Aorta (tissue), 5 donors: ENCODE measurements at regions not wholly inside any gene's neighbourhood (a gene's known extent, or its start where the extent isn't known, plus 50 kb on each side); places are given as distances from the start of the nearest gene placed in this dataset.
"Not testable (repeated sequence)": the region's sequence is repeated elsewhere in the genome, so short reads cannot be mapped to it uniquely, and the experiment has no call there.

ENCODE experiments used
- ATAC-seq: fragments of 200-7000 bp; cut with Tn5 transposase; one replicate; pipeline ENCODE4 v1.9.1; 2022; ENCODE audit warnings: moderate library complexity; ENCODE audit not compliant: low FRiP score
- DNase-seq, 2 donors: peaks; one replicate each; pipeline ENCODE4 v3.0.0-alpha.2; 2020
- H3K27ac ChIP-seq, 2 donors: one replicate each; pipeline ENCODE4 v1.5.1; 2013; ENCODE audit warnings: low read length in 2 of 2, mild to moderate bottlenecking in 2 of 2, moderate library complexity in 2 of 2, control low read depth in 1 of 2, inconsistent platforms in 1 of 2, low read depth in 1 of 2
- H3K27me3 ChIP-seq, 2 donors: one replicate each; pipeline ENCODE4 v1.6.1; 2013; ENCODE audit warnings: control low read depth in 1 of 2, low read length in 1 of 2, mild to moderate bottlenecking in 1 of 2, moderate library complexity in 1 of 2; ENCODE audit not compliant: insufficient read depth in 2 of 2, control insufficient read depth in 1 of 2
- H3K36me3 ChIP-seq, 2 donors: one replicate each; pipeline ENCODE4 v1.6.1; 2013; ENCODE audit warnings: control low read depth in 1 of 2, low read length in 1 of 2, mild to moderate bottlenecking in 1 of 2; ENCODE audit not compliant: insufficient read depth in 2 of 2, control insufficient read depth in 1 of 2
- H3K4me1 ChIP-seq, 2 donors: one replicate each; pipeline ENCODE4 v1.6.1; 2013; ENCODE audit warnings: low read length in 2 of 2, control low read depth in 1 of 2, mild to moderate bottlenecking in 1 of 2, moderate library complexity in 1 of 2; ENCODE audit not compliant: insufficient read depth in 2 of 2, control insufficient read depth in 1 of 2
- H3K4me3 ChIP-seq, 2 donors: one replicate each; pipeline ENCODE4 v1.5.1; 2013; ENCODE audit warnings: low read length in 2 of 2, control low read depth in 1 of 2, mild to moderate bottlenecking in 1 of 2
- H3K9me3 ChIP-seq: one replicate; pipeline ENCODE4 v1.6.1; 2013; ENCODE audit warnings: mild to moderate bottlenecking, low read length; ENCODE audit not compliant: control insufficient read depth
- WGBS, 2 donors: extraction: QIAGEN DNeasy Blood & Tissue Kit; methylation state at CpG; one replicate each; pipeline ENCODE4 v1.1.7; 2013; 5-methylcytosine and 5-hydroxymethylcytosine counted together
- intact Hi-C, 2 donors: fragments of 100-400 bp; cut with DNase I; formaldehyde crosslinking; loops; one replicate each; pipeline versions ENCODE4 v1.14.2 to v1.15.0; 2022
- donor health status: healthy with polysubstance abuse.
- donor health status: Bipolar disorder and iron deficiency.
- donor health status: DM: no; HTN: no; CAD: no.
- donor health status: DM: no; HTN: no; CAD: no.
- donor health status: DM: yes; HTN: yes; CAD: no.

- Histone ChIP-seq H3K9me3 (no peaks in the 10 kb centered on the region), H3K36me3 (no peaks in the 10 kb centered on the region), H3K27ac (no peak overlapping the region), H3K4me3 (no peak overlapping the region), H3K4me1 (no peaks in the 10 kb centered on the region), H3K27me3 (no peaks in the 10 kb centered on the region)
- intact Hi-C loops: no loop called here
- DNase-seq (no peak), ATAC-seq (no peak)
- 55 to 66% methylated on average over 5 of the region's 5 CpGs for WGBS, 2 donors
These were observed 313.9 kb upstream of the CTNNB1 start for GRCh38 chr3:40885430-40885829.

GRCh38 chr3:40886660-40887425 is 312.5 kb upstream of the CTNNB1 start:
- no peaks in the 10 kb centered on the region for H3K9me3 ChIP-seq
- H3K27me3 ChIP-seq: no peaks in the 10 kb centered on the region
- H3K4me3 ChIP-seq: no peak overlapping the region
- H3K27ac ChIP-seq: no peak overlapping the region
- ATAC-seq (no peak), DNase-seq (no peak)
- intact Hi-C loops: no loop called here
- no peaks in the 10 kb centered on the region for H3K36me3 ChIP-seq
- no peaks in the 10 kb centered on the region for H3K4me1 ChIP-seq
- WGBS, 2 donors: 68 to 80% methylated on average over 8 of the region's 8 CpGs

DNA sequence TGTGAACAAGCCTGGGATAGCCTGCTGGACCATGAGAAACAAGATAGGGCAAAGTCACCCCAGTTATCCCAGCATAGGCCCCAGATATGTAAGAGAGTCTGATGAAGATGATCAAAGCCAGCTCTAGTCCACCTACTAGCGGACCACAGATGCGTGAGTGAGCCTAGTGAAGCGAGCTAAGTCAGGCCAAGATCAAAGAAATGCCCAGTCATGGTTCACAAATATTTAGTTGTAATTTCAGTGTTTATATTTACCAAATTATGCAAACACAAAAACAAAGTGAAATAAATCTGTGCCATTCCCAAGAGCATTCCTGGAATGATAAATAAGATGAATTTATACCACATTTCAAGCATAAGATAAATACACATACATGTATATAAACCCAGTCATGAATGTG is 308.1 kb upstream of the CTNNB1 start:
- ATAC-seq: no peak
- no peaks in the 10 kb centered on the region for H3K27me3 ChIP-seq
- intact Hi-C loops: no loop called here
- 98 to 100% methylated on average over 3 of the region's 3 CpGs for WGBS, 2 donors
- no peaks in the 10 kb centered on the region for H3K9me3 ChIP-seq
- no peak for DNase-seq
- no peaks in the 10 kb centered on the region for H3K4me1 ChIP-seq
- H3K36me3 ChIP-seq: no peaks in the 10 kb centered on the region
- no peak overlapping the region for H3K4me3 ChIP-seq
- H3K27ac ChIP-seq: no peak overlapping the region

DNA sequence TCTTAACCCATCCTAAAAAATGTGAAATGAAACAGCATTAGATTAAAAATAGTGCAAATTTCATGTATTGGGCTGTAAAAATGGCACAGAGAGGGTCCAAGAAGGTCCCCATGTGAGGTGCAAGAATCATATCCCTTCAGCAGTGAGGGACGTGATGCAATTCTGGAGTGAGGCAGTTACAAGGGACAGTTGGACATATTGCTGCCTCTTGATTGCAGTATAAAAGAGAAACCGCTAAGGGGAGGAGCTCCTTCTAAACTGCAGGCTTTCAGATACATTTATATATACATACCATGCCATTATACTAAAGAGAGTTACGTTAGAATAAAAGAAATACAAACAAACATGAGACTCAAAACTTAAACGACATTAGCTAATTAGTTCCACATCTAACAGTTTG is 304.2 kb upstream of the CTNNB1 start:
- Histone ChIP-seq H3K4me1 (no peaks in the 10 kb centered on the region), H3K27ac (no peak overlapping the region), H3K9me3 (no peaks in the 10 kb centered on the region), H3K27me3 (no peaks in the 10 kb centered on the region), H3K4me3 (no peak overlapping the region), H3K36me3 (no peaks in the 10 kb centered on the region)
- intact Hi-C loops: no loop called here
- DNase-seq (no peak), ATAC-seq (no peak)
- 79 to 83% methylated on average over 4 of the region's 4 CpGs for WGBS, 2 donors

- H3K4me3 ChIP-seq: no peak overlapping the region
- no peaks in the 10 kb centered on the region for H3K27me3 ChIP-seq
- H3K9me3 ChIP-seq: no peaks in the 10 kb centered on the region
- WGBS, 2 donors: 63 to 80% methylated on average over 4 of the region's 4 CpGs
- H3K27ac ChIP-seq: no peak overlapping the region
- no peaks in the 10 kb centered on the region for H3K4me1 ChIP-seq
- ATAC-seq (no peak), DNase-seq (no peak)
- intact Hi-C loops: no loop called here
- H3K36me3 ChIP-seq: no peaks in the 10 kb centered on the region
These were observed 300.0 kb upstream of the CTNNB1 start for GRCh38 chr3:40899286-40899712.

DNA sequence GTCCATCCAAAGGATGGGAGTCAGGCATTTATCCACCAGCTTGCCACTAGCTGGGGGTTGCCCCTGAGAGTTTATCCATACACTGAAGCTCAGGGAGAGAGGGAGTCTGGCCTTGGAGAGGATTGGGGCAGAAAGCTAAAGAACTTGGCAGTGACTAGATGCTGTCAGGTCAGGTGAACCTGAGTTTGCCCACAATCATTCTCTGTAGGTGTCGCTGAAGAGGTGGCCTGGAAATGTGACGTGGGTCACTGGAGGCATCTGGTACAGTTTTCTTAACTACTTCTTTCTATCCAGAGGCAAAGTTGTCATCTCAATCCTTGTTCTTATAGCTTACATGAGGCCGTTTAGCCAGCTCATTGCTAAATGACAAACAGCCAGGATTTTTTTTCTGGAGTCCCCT is 298.0 kb upstream of the CTNNB1 start:
- ATAC-seq (no peak), DNase-seq (no peak)
- H3K27me3 ChIP-seq: no peaks in the 10 kb centered on the region
- no peak overlapping the region for H3K27ac ChIP-seq
- H3K4me3 ChIP-seq: no peak overlapping the region
- 77 to 79% methylated on average over 3 of the region's 3 CpGs for WGBS, 2 donors
- intact Hi-C loops: no loop called here
- no peaks in the 10 kb centered on the region for H3K36me3 ChIP-seq
- no peaks in the 10 kb centered on the region for H3K4me1 ChIP-seq
- no peaks in the 10 kb centered on the region for H3K9me3 ChIP-seq

- intact Hi-C loops: no loop called here
- ATAC-seq (no peak), DNase-seq (no peak)
- H3K27ac ChIP-seq: no peak overlapping the region
- no peaks in the 10 kb centered on the region for H3K36me3 ChIP-seq
- H3K9me3 ChIP-seq: no peaks in the 10 kb centered on the region
- no peaks in the 10 kb centered on the region for H3K27me3 ChIP-seq
- H3K4me1 ChIP-seq: no peaks in the 10 kb centered on the region
- no peak overlapping the region for H3K4me3 ChIP-seq
These were observed 297.5 kb upstream of the CTNNB1 start for GRCh38 chr3:40901796-40902195.

DNA sequence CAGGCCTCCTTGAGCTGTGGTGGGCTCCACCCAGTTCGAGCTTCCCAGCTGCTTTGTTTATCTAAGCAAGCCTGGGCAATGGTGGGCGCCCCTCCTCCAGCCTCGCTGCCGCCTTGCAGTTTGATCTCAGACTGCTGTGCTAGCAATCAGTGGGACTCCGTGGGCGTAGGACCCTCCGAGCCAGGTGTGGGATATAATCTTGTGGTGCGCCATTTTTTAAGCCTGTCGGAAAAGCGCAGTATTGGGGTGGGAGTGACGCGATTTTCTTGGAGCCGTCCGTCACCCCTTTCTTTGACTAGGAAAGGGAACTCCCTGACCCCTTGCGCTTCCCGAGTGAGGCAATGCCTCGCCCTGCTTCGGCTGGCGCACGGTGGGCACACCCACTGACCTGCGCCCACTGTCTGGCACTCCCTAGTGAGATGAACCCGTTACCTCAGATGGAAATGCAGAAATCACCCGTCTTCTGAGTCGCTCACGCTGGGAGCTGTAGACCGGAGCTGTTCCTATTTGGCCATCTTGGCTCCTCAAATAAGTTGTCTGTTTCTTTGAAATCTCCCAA is 291.3 kb upstream of the CTNNB1 start:
- H3K4me3 ChIP-seq, H3K9me3 ChIP-seq, H3K27me3 ChIP-seq, H3K27ac ChIP-seq, intact Hi-C loops, H3K36me3 ChIP-seq, DNase-seq, ATAC-seq, H3K4me1 ChIP-seq: not testable (repeated sequence)
- 51 to 67% methylated on average over 25 to 26 of the region's 26 CpGs for WGBS, 2 donors

GRCh38 chr3:40908612-40909011 is 290.7 kb upstream of the CTNNB1 start:
- ATAC-seq: no peak
- H3K9me3 ChIP-seq: no peaks in the 10 kb centered on the region
- WGBS, 2 donors: 93 to 95% methylated on average over 3 of the region's 3 CpGs
- H3K4me1 ChIP-seq: no peaks in the 10 kb centered on the region
- no peaks in the 10 kb centered on the region for H3K27me3 ChIP-seq
- no peak overlapping the region for H3K4me3 ChIP-seq
- no peaks in the 10 kb centered on the region for H3K36me3 ChIP-seq
- no peak overlapping the region for H3K27ac ChIP-seq
- DNase-seq: no peak
- intact Hi-C loops: no loop called here
